ENCODE measurements at regions not wholly inside any gene's neighbourhood (a gene's known extent, or its start where the extent isn't known, plus 50 kb on each side); places are given as distances from the start of the nearest gene placed in this dataset.
"Not testable (repeated sequence)": the region's sequence is repeated elsewhere in the genome, so short reads cannot be mapped to it uniquely, and the experiment has no call there.

GRCh38 chr2:226317970-226318369, 481.6 kb downstream of the IRS1 start:
- no peak for ATAC-seq

- no peak for ATAC-seq
Observed at GRCh38 chr2:226313060-226313459, 486.6 kb downstream of the IRS1 start.

GRCh38 chr2:226312155-226312554, 487.5 kb downstream of the IRS1 start:
- ATAC-seq = no peak

GRCh38 chr2:226310146-226310545, 489.5 kb downstream of the IRS1 start:
- ATAC-seq = no peak

GRCh38 chr2:226308986-226309385, 490.6 kb downstream of the IRS1 start:
- no peak for ATAC-seq

GRCh38 chr2:226308323-226308680, 491.3 kb downstream of the IRS1 start:
- ATAC-seq = no peak

- no peak for ATAC-seq
Observed at GRCh38 chr2:226307487-226308322, 491.9 kb downstream of the IRS1 start.

GRCh38 chr2:226306969-226307368, 492.7 kb downstream of the IRS1 start:
- no peak for ATAC-seq

GRCh38 chr2:226304308-226304707, 495.3 kb downstream of the IRS1 start:
- no peak for ATAC-seq

GRCh38 chr2:226303707-226304106, 495.9 kb downstream of the IRS1 start:
- no peak for ATAC-seq

GRCh38 chr2:226300196-226300886, 499.3 kb downstream of the IRS1 start:
- ATAC-seq = no peak

- ATAC-seq = no peak
Observed at GRCh38 chr2:226299771-226300170, 499.8 kb downstream of the IRS1 start.

- no peak for ATAC-seq
Observed at GRCh38 chr2:226295681-226296080, 503.9 kb downstream of the IRS1 start.

GRCh38 chr2:226295123-226295522, 504.5 kb downstream of the IRS1 start:
- no peak for ATAC-seq

- ATAC-seq = not testable (repeated sequence)
Observed at GRCh38 chr2:226291281-226291680, 508.3 kb downstream of the IRS1 start.

GRCh38 chr2:226286916-226287315, 512.7 kb downstream of the IRS1 start:
- ATAC-seq = no peak

GRCh38 chr2:226283796-226284195, 515.8 kb downstream of the IRS1 start:
- no peak for ATAC-seq

- no peak for ATAC-seq
Observed at GRCh38 chr2:226282151-226282550, 517.5 kb downstream of the IRS1 start.

GRCh38 chr2:226280136-226280535, 519.5 kb downstream of the IRS1 start:
- ATAC-seq = not testable (repeated sequence)

- no peak for ATAC-seq
Observed at GRCh38 chr2:226275215-226275614, 524.4 kb downstream of the IRS1 start.

GRCh38 chr2:226274143-226274542, 525.5 kb downstream of the IRS1 start:
- ATAC-seq = no peak

GRCh38 chr2:226273440-226273839, 526.2 kb downstream of the IRS1 start:
- no peak for ATAC-seq

GRCh38 chr2:226272435-226272834, 527.2 kb downstream of the IRS1 start:
- ATAC-seq = no peak

All from esophagus mucosa (tissue), 1 donor.